K562 (cell line): ENCODE measurements at regions not wholly inside any gene's neighbourhood (a gene's known extent, or its start where the extent isn't known, plus 50 kb on each side); places are given as distances from the start of the nearest gene placed in this dataset.

Experiments used
- ATAC-seq: fragments of 200-7000 bp; cut with Tn5 transposase; 3 replicates; pipeline ENCODE4 v1.9.1; 2020; ENCODE audit warnings: moderate library complexity
- BruUV-seq: library from RNA; stranded (reverse); fragments of 400-500 nt; replicated peaks from 2 replicates; lab custom pipeline; 2021; lab: Mats Ljungman, UMichigan
- CTCF ChIA-PET: fragments of 300-600 bp; formaldehyde crosslinking; extraction: SDS; loops from one replicate; lab custom pipeline; 2021; ENCODE audit warnings: low intra/inter-chr PET ratio; lab: Yijun Ruan, JAX
- POLR2A ChIA-PET: fragments of 300-600, 350-650 bp; sonication (Branson Sonifier 250); formaldehyde crosslinking; extraction: SDS; loops from one replicate; lab custom pipeline; 2021; ENCODE audit warnings: antibody characterized with exemption, inconsistent platforms; lab: Yijun Ruan, JAX
- DNase-seq, 4 experiments: peaks; one replicate each; pipeline versions ENCODE4 v3.0.0 to v3.0.0-alpha.2; 2011 to 2018; ENCODE audit warnings: low spot score in 3 of 4, mixed read lengths in 3 of 4; ENCODE audit errors: extremely low read depth in 1 of 4
- FAIRE-seq: peaks from 2 replicates; lab custom pipeline; 2011; peaks lifted over from hg19 to GRCh38; lab: Jason Lieb, UNC
- H2AFZ ChIP-seq: 2 replicates; pipeline ENCODE4 v1.6.0; 2011; ENCODE audit warnings: low read depth, low read length, control low read depth, inconsistent platforms
- H3K27ac ChIP-seq: fragments of 200-600 bp; 3 replicates; pipeline ENCODE4 v1.8.0; 2011; ENCODE audit warnings: low read depth, mild to moderate bottlenecking, control low read depth, inconsistent platforms, low read length, moderate library complexity, mixed read lengths; ENCODE audit errors: extremely low read depth
- H3K27me3 ChIP-seq, 2 experiments: fragments of 300-600 bp in 1 of 2; 2 replicates in 1 of 2; 3 replicates in 1 of 2; pipeline versions ENCODE4 v1.6.0 to v1.8.0; 2011; ENCODE audit warnings: inconsistent platforms in 2 of 2, low read length in 2 of 2, mild to moderate bottlenecking in 1 of 2, mixed read lengths in 1 of 2, moderate library complexity in 1 of 2; ENCODE audit not compliant: control insufficient read depth in 2 of 2, insufficient read depth in 2 of 2
- H3K36me3 ChIP-seq: fragments of 300-600 bp; 3 replicates; pipeline ENCODE4 v1.8.0; 2011; ENCODE audit warnings: mild to moderate bottlenecking, low read length, inconsistent platforms; ENCODE audit not compliant: control insufficient read depth, insufficient read depth
- H3K4me1 ChIP-seq, 2 experiments: fragments of 200-600 bp in 1 of 2; replicated peaks in 1 of 2; 2 replicates in 1 of 2; 3 replicates in 1 of 2; pipeline versions ENCODE4 v1.5.1 to v1.8.0; 2011; ENCODE audit warnings: inconsistent platforms in 2 of 2, low read length in 2 of 2, mild to moderate bottlenecking in 1 of 2, mixed read lengths in 1 of 2, moderate library complexity in 1 of 2; ENCODE audit not compliant: control insufficient read depth in 2 of 2, insufficient read depth in 2 of 2
- H3K4me2 ChIP-seq: 2 replicates; pipeline ENCODE4 v1.6.1; 2011; ENCODE audit warnings: low read length, control low read depth, inconsistent platforms, mixed read lengths; ENCODE audit not compliant: insufficient read depth
- H3K4me3 ChIP-seq: fragments of 200-600 bp; sonication (generic), shearing (Covaris generic); 2 replicates; pipeline ENCODE4 v1.5.1; 2016; ENCODE audit warnings: control low read depth, inconsistent platforms
- H3K79me2 ChIP-seq: fragments of 200-600 bp; 3 replicates; pipeline ENCODE4 v1.8.0; 2011; ENCODE audit warnings: low read length, inconsistent platforms; ENCODE audit not compliant: control insufficient read depth, insufficient read depth
- H3K9ac ChIP-seq, 2 experiments: 2 replicates each; pipeline versions ENCODE4 v1.6.0 to v1.6.1; 2011; ENCODE audit warnings: low read depth in 2 of 2, low read length in 2 of 2, control low read depth in 1 of 2, inconsistent platforms in 1 of 2, mild to moderate bottlenecking in 1 of 2, mixed read lengths in 1 of 2; ENCODE audit not compliant: insufficient read depth in 1 of 2
- H3K9me1 ChIP-seq: one replicate; pipeline ENCODE4 v1.6.0; 2011; ENCODE audit warnings: inconsistent platforms, mild to moderate bottlenecking, low read length, moderate library complexity; ENCODE audit not compliant: control insufficient read depth, insufficient read depth
- H3K9me3 ChIP-seq: replicated peaks from 2 replicates; pipeline ENCODE4 v1.5.1; 2011; ENCODE audit warnings: low read depth, low read length, inconsistent platforms; ENCODE audit not compliant: control insufficient read depth, insufficient read depth
- H4K20me1 ChIP-seq: replicated peaks from 2 replicates; pipeline ENCODE4 v1.6.1; 2011; ENCODE audit warnings: low read length, inconsistent platforms, mixed read lengths; ENCODE audit not compliant: control insufficient read depth, insufficient read depth
- ADNP ChIP-seq: fragments of 200-800 bp; sonication (Bioruptor generic); IDR thresholded peaks from 2 replicates; pipeline ENCODE4 v1.6.1; 2016; ENCODE audit warnings: missing genetic modification characterization, missing compliant biosample characterization
- BRD4 ChIP-seq: fragments of 200-600 bp; sonication (generic); IDR thresholded peaks from 2 replicates; pipeline ENCODE4 v1.6.1; 2017; ENCODE audit warnings: inconsistent platforms
- CREB3L1 ChIP-seq: fragments of 450-650 bp; IDR thresholded peaks from 2 replicates; pipeline ENCODE4 v1.6.1; 2014; ENCODE audit warnings: low read depth, mild to moderate bottlenecking, moderate library complexity, borderline replicate concordance
- FOXJ3 ChIP-seq: sonication (generic); formaldehyde crosslinking; IDR thresholded peaks from 2 replicates; pipeline ENCODE4 v1.4.0; 2020; ENCODE audit warnings: mild to moderate bottlenecking, missing genetic modification reagents
- FOXK1 ChIP-seq: sonication (generic); formaldehyde crosslinking; IDR thresholded peaks from 2 replicates; pipeline ENCODE4 v1.8.0; 2022; ENCODE audit warnings: missing genetic modification reagents, mild to moderate bottlenecking, borderline replicate concordance
- HMG20B ChIP-seq: fragments of 250-450 bp; sonication (Bioruptor Pico); IDR thresholded peaks from 2 replicates; pipeline ENCODE4 v1.5.0; 2021; ENCODE audit warnings: mild to moderate bottlenecking
- HNRNPLL ChIP-seq: fragments of 200-400 bp; formaldehyde crosslinking; IDR thresholded peaks from 2 replicates; pipeline ENCODE4 v1.6.1; 2017; ENCODE audit warnings: low read length, low read depth, mild to moderate bottlenecking; ENCODE audit not compliant: poor library complexity, severe bottlenecking
- KAT7 ChIP-seq: sonication (generic); formaldehyde crosslinking; IDR thresholded peaks from 2 replicates; pipeline ENCODE4 v1.8.0; 2022; ENCODE audit warnings: missing genetic modification reagents, mild to moderate bottlenecking, borderline replicate concordance
- KDM4B ChIP-seq, 2 experiments: fragments of 450-650 bp in 1 of 2; sonication (generic) in 1 of 2; IDR thresholded peaks; 2 replicates each; pipeline ENCODE4 v1.6.1; 2016 to 2017; ENCODE audit warnings: borderline replicate concordance in 2 of 2, antibody characterized with exemption in 1 of 2, low read depth in 1 of 2, mild to moderate bottlenecking in 1 of 2
- MTA2 ChIP-seq: fragments of 450-650 bp; IDR thresholded peaks from 2 replicates; pipeline ENCODE4 v1.6.1; 2016; ENCODE audit warnings: low read depth
- NRF1 ChIP-seq, 2 experiments: fragments of 450-650 bp; IDR thresholded peaks in 1 of 2; conservative IDR thresholded peaks in 1 of 2; 2 replicates each; pipeline ENCODE4 v1.6.1; 2014; ENCODE audit warnings: mild to moderate bottlenecking in 2 of 2
- OTX1 ChIP-seq: fragments of 450-650 bp; formaldehyde crosslinking; IDR thresholded peaks from 2 replicates; pipeline ENCODE4 v1.4.0; 2022; ENCODE audit warnings: mild to moderate bottlenecking
- RUNX1 ChIP-seq: sonication (generic); IDR thresholded peaks from 2 replicates; pipeline ENCODE4 v1.6.1; 2016; ENCODE audit warnings: antibody characterized with exemption, low read depth
- SRSF9 ChIP-seq: fragments of 200-400 bp; formaldehyde crosslinking; IDR thresholded peaks from 2 replicates; pipeline ENCODE4 v1.6.1; 2017; ENCODE audit warnings: low read depth, low read length, borderline replicate concordance
- TEAD4 ChIP-seq, 2 experiments: sonication (generic) in 1 of 2; formaldehyde crosslinking in 1 of 2; IDR thresholded peaks; 2 replicates each; pipeline versions ENCODE4 v1.6.1 to v1.8.0; 2012 to 2022; ENCODE audit warnings: borderline replicate concordance in 1 of 2, inconsistent platforms in 1 of 2, low read length in 1 of 2, mild to moderate bottlenecking in 1 of 2, missing genetic modification reagents in 1 of 2
- XRCC5 ChIP-seq: fragments of 200-400 bp; formaldehyde crosslinking; IDR thresholded peaks from 2 replicates; pipeline ENCODE4 v1.6.1; 2017; ENCODE audit warnings: low read depth, mild to moderate bottlenecking, low read length
- YY1 ChIP-seq, 3 experiments: IDR thresholded peaks; 2 replicates each; pipeline ENCODE4 v1.6.1; 2011; ENCODE audit warnings: low read length in 2 of 3, mild to moderate bottlenecking in 2 of 3, moderate library complexity in 2 of 3, borderline replicate concordance in 1 of 3, control low read depth in 1 of 3, low read depth in 1 of 3; ENCODE audit not compliant: insufficient read depth in 3 of 3, insufficient replicate concordance in 2 of 3, control insufficient read depth in 1 of 3, insufficient read length in 1 of 3; ENCODE audit errors: extremely low read depth in 1 of 3
- ZEB2 ChIP-seq: fragments of 450-650 bp; IDR thresholded peaks from 2 replicates; pipeline ENCODE4 v1.6.1; 2016
- ZFPM2 ChIP-seq: fragments of 250-450 bp; sonication (Bioruptor Pico); IDR thresholded peaks from 2 replicates; pipeline ENCODE4 v1.5.1; 2022; ENCODE audit warnings: mild to moderate bottlenecking
- ZNF133 ChIP-seq: fragments of 250-450 bp; sonication (Bioruptor Pico); IDR thresholded peaks from 2 replicates; pipeline ENCODE4 v1.4.0; 2020; ENCODE audit warnings: mild to moderate bottlenecking
- ZNF23 ChIP-seq: fragments of 250-450 bp; sonication (Bioruptor Pico); IDR thresholded peaks from 2 replicates; pipeline ENCODE4 v1.4.0; 2020; ENCODE audit warnings: mild to moderate bottlenecking
- WGBS: fragments of 100-300 bp; shearing (Covaris generic); methylation state at CpG from one replicate; pipeline ENCODE4 v1.1.6; 2016; ENCODE audit warnings: low coverage, mixed read lengths; ENCODE audit not compliant: insufficient coverage; ENCODE audit errors: missing lambda C conversion rate; 5-methylcytosine and 5-hydroxymethylcytosine counted together
- in situ Hi-C: fragments of 300-500 bp; cut with MboI; formaldehyde crosslinking; loops from 4 replicates; pipeline ENCODE4 v1.15.0; 2018; ENCODE audit warnings: inconsistent platforms, mixed read lengths
- intact Hi-C: fragments of 100-400 bp; cut with micrococcal nuclease; formaldehyde crosslinking; loops from 2 replicates; pipeline ENCODE4 v1.14.2; 2022

GRCh38 chr2:240293557-240294461 lies 141.7 kb upstream of the GPC1 start (continued):
- TF ChIP-seq TEAD4 (IDR thresholded peaks at IDR 0.05; ENCODE audit: low read length) (no peak), TEAD4 (CRISPR knock-in tag; IDR thresholded peaks at IDR 0.05; ENCODE audit: borderline replicate concordance) (no peak), ZNF133 (no peak), HNRNPLL (no peak), XRCC5 (no peak)

GRCh38 chr2:240294514-240294913 lies 140.9 kb upstream of the GPC1 start:
- H2AFZ ChIP-seq: no peak overlapping the region
- no peaks in the 10 kb centered on the region for H3K4me1 ChIP-seq
- H3K79me2 ChIP-seq: no peaks in the 10 kb centered on the region
- H3K9ac ChIP-seq: no peak overlapping the region
- WGBS: 0% methylated on average over 2 of the region's 5 CpGs
- no peak overlapping the region for H3K27ac ChIP-seq
- H3K9me1 ChIP-seq: no peaks in the 10 kb centered on the region
- H3K4me2 ChIP-seq: no peak overlapping the region
- no peak overlapping the region for H3K4me3 ChIP-seq
- BruUV-seq: no TSS peak
- in situ Hi-C loops (no loop called here), intact Hi-C loops (no loop called here)
- H3K27me3 ChIP-seq: peaks cover 5 to 72% of the 10 kb centered on the region in 2 experiments; a peak in 4 of 5 replicates
- H3K9me3 ChIP-seq: no peaks in the 10 kb centered on the region
- ATAC-seq (no peak), FAIRE-seq (no peak), DNase-seq (no peak)
- CTCF ChIA-PET: no interaction called here
- 0 out of 2 replicates have a peak, but pooled peaks cover 3% of the 10 kb centered on the region for H4K20me1 ChIP-seq
- no peaks in the 10 kb centered on the region for H3K36me3 ChIP-seq
- POLR2A ChIA-PET: interaction anchor here (1.2 kb wide), 1 partner anchor 9 kb away, joined by 3 read pairs; no protein-coding TSS in a partner anchor
- TF ChIP-seq BRD4: no peak
- no peak for TF ChIP-seq FOXK1 (CRISPR knock-in tag)
- TF ChIP-seq ADNP (tag): no peak
- TF ChIP-seq RUNX1: no peak
- no peak for TF ChIP-seq OTX1
- TF ChIP-seq KAT7 (CRISPR knock-in tag): no peak
- TF ChIP-seq YY1 (IDR thresholded peaks at IDR 0.05; ENCODE audit: borderline replicate concordance in 1 of 3, control insufficient read depth in 1 of 3, extremely low read depth in 1 of 3, insufficient read depth in 3 of 3, insufficient read length in 1 of 3, insufficient replicate concordance in 2 of 3, low read depth in 1 of 3, low read length in 2 of 3): no peak
- no peak for TF ChIP-seq HMG20B (CRISPR knock-in tag)
- no peak for TF ChIP-seq CREB3L1
- TF ChIP-seq ZNF23 (CRISPR knock-in tag): no peak
- no peak for TF ChIP-seq SRSF9
- no peak for TF ChIP-seq KDM4B (IDR thresholded peaks at IDR 0.05; ENCODE audit: borderline replicate concordance in 2 of 2, low read depth in 1 of 2)
- TF ChIP-seq ZFPM2 (CRISPR knock-in tag): no peak
- TF ChIP-seq FOXJ3 (CRISPR knock-in tag): no peak
- no peak for TF ChIP-seq ZEB2
- TF ChIP-seq MTA2: no peak
- TF ChIP-seq NRF1 (conservative IDR thresholded peaks at IDR 0.05 in 1 of 2, IDR thresholded peaks at IDR 0.05 in 1 of 2): no peak
